ENCODE measurements at regions not wholly inside any gene's neighbourhood (a gene's known extent, or its start where the extent isn't known, plus 50 kb on each side); places are given as distances from the start of the nearest gene placed in this dataset.

- TF ChIP-seq CTCF (IDR thresholded peaks at IDR 0.05 in 2 of 3, conservative IDR thresholded peaks at IDR 0.05 in 1 of 3; ENCODE audit: borderline replicate concordance in 1 of 3, insufficient read depth in 1 of 3, low read depth in 2 of 3, low read length in 2 of 3) = no peak
- no peak for TF ChIP-seq ZNF274 (IDR thresholded peaks at IDR 0.05; ENCODE audit: low read depth, low read length)
- no peak for TF ChIP-seq RAD21 (IDR thresholded peaks at IDR 0.05; ENCODE audit: low read depth)
- no peak for TF ChIP-seq EZH2 (IDR thresholded peaks at IDR 0.05)
- TF ChIP-seq ELF1 (IDR thresholded peaks at IDR 0.05; ENCODE audit: borderline replicate concordance, low read depth) = no peak
- no peak for TF ChIP-seq JUND (IDR thresholded peaks at IDR 0.05)
- TF ChIP-seq POLR2A (IDR thresholded peaks at IDR 0.05; ENCODE audit: borderline replicate concordance, extremely low read depth, insufficient read depth, insufficient read length) = no peak
- no peak for TF ChIP-seq POLR2AphosphoS5 (IDR thresholded peaks at IDR 0.05; ENCODE audit: low read depth, low read length)
- no peak for TF ChIP-seq EZH2phosphoT487 (IDR thresholded peaks at IDR 0.05; ENCODE audit: borderline replicate concordance)
- TF ChIP-seq ZFX (IDR thresholded peaks at IDR 0.05) = no peak
Observed at GRCh38 chr13:31434613-31435012, 234.8 kb downstream of the B3GLCT start.
